SK-N-SH (cell line): ENCODE measurements at regions not wholly inside any gene's neighbourhood (a gene's known extent, or its start where the extent isn't known, plus 50 kb on each side); places are given as distances from the start of the nearest gene placed in this dataset.

Source experiments
- CTCF ChIA-PET: fragments of 300-600, 350-600 bp; formaldehyde crosslinking; extraction: SDS; loops from one replicate; lab custom pipeline; 2021; lab: Yijun Ruan, JAX
- POLR2A ChIA-PET: fragments of 350-600 bp; sonication (Branson Sonifier 250); formaldehyde crosslinking; extraction: SDS; loops from one replicate; lab custom pipeline; 2020; ENCODE audit warnings: antibody characterized with exemption, inconsistent platforms; lab: Yijun Ruan, JAX
- DNase-seq: peaks from one replicate; pipeline ENCODE4 v3.0.0; 2012
- H2AFZ ChIP-seq: fragments of 200-600 bp; sonication (generic); 2 replicates; pipeline ENCODE4 v1.8.1; 2016; ENCODE audit warnings: antibody characterized with exemption, mild to moderate bottlenecking, low read depth
- H3F3A ChIP-seq: fragments of 200-600 bp; sonication (generic); replicated peaks from 2 replicates; pipeline ENCODE3; 2016; ENCODE audit warnings: antibody characterized with exemption, mild to moderate bottlenecking; ENCODE audit not compliant: insufficient read depth
- H3K27ac ChIP-seq, 2 experiments: fragments of 200-500 bp in 1 of 2; fragments of 200-600 bp in 1 of 2; sonication (Bioruptor generic) in 1 of 2; sonication (generic), shearing (Covaris generic) in 1 of 2; 2 replicates each; pipeline versions ENCODE4 v1.5.1 to v1.6.1; 2014 to 2016; ENCODE audit warnings: low read depth in 2 of 2, inconsistent platforms in 1 of 2, low read length in 1 of 2, mild to moderate bottlenecking in 1 of 2, mixed read lengths in 1 of 2
- H3K27me3 ChIP-seq: fragments of 200-600 bp; sonication (generic), shearing (Covaris generic); 2 replicates; pipeline ENCODE4 v1.6.1; 2016; ENCODE audit warnings: mixed run types; ENCODE audit not compliant: insufficient read depth
- H3K36me3 ChIP-seq, 2 experiments: fragments of 200-500 bp in 1 of 2; fragments of 200-600 bp in 1 of 2; sonication (Bioruptor generic) in 1 of 2; sonication (generic) in 1 of 2; replicated peaks in 1 of 2; 2 replicates each; pipeline versions ENCODE3 to v1.5.1; 2014 to 2016; ENCODE audit warnings: low read length in 1 of 2, mild to moderate bottlenecking in 1 of 2; ENCODE audit not compliant: insufficient read depth in 2 of 2, control insufficient read depth in 1 of 2
- H3K4me1 ChIP-seq, 2 experiments: fragments of 200-500 bp in 1 of 2; fragments of 200-600 bp in 1 of 2; sonication (Bioruptor generic) in 1 of 2; sonication (generic), shearing (Covaris generic) in 1 of 2; 2 replicates each; pipeline versions ENCODE4 v1.5.1 to v1.6.1; 2014 to 2016; ENCODE audit warnings: low read depth in 1 of 2, low read length in 1 of 2, mixed run types in 1 of 2; ENCODE audit not compliant: insufficient read depth in 2 of 2, control insufficient read depth in 1 of 2
- H3K4me2 ChIP-seq: fragments of 200-600 bp; sonication (generic), shearing (Covaris generic); 2 replicates; pipeline ENCODE4 v1.6.1; 2017; ENCODE audit warnings: mixed run types
- H3K4me3 ChIP-seq, 2 experiments: fragments of 200-500 bp in 1 of 2; fragments of 200-600 bp in 1 of 2; sonication (Bioruptor generic) in 1 of 2; sonication (generic), shearing (Covaris generic) in 1 of 2; 2 replicates each; pipeline versions ENCODE4 v1.5.1 to v1.8.1; 2014 to 2016; ENCODE audit warnings: low read depth in 2 of 2, inconsistent platforms in 1 of 2, low read length in 1 of 2, mild to moderate bottlenecking in 1 of 2, mixed read lengths in 1 of 2, moderate library complexity in 1 of 2
- H3K79me2 ChIP-seq: fragments of 200-600 bp; sonication (generic); 2 replicates; pipeline ENCODE4 v1.8.1; 2017; ENCODE audit warnings: mild to moderate bottlenecking; ENCODE audit not compliant: insufficient read depth
- H3K9ac ChIP-seq: fragments of 200-600 bp; sonication (generic); 2 replicates; pipeline ENCODE4 v1.6.1; 2017; ENCODE audit warnings: mixed run types
- H3K9me2 ChIP-seq: fragments of 200-600 bp; sonication (generic); 2 replicates; pipeline ENCODE4 v1.6.1; 2017; ENCODE audit warnings: mixed run types
- H3K9me3 ChIP-seq: fragments of 200-600 bp; sonication (generic); 2 replicates; pipeline ENCODE4 v1.6.1; 2017; ENCODE audit warnings: mixed run types, mild to moderate bottlenecking, moderate library complexity
- H4K20me1 ChIP-seq: fragments of 200-600 bp; sonication (generic); 2 replicates; pipeline ENCODE4 v1.6.1; 2017; ENCODE audit warnings: mild to moderate bottlenecking, mixed run types; ENCODE audit not compliant: insufficient read depth
- FOXM1 ChIP-seq: IDR thresholded peaks from 2 replicates; pipeline ENCODE4 v1.4.0; 2012; ENCODE audit warnings: low read depth, mild to moderate bottlenecking
- GATA2 ChIP-seq: sonication (generic); formaldehyde crosslinking; IDR thresholded peaks from 2 replicates; pipeline ENCODE4 v1.5.0; 2020; ENCODE audit warnings: mild to moderate bottlenecking, missing genetic modification reagents
- IRF3 ChIP-seq: fragments of 150-350 bp; IDR thresholded peaks from 2 replicates; pipeline ENCODE4 v1.6.1; 2016; ENCODE audit warnings: mild to moderate bottlenecking, low read depth, low read length
- JUND ChIP-seq: IDR thresholded peaks from 2 replicates; pipeline ENCODE4 v1.4.0; 2012
- MAX ChIP-seq: IDR thresholded peaks from 2 replicates; pipeline ENCODE4 v1.4.0; 2012; ENCODE audit warnings: low read depth
- NFIC ChIP-seq: IDR thresholded peaks from 2 replicates; pipeline ENCODE4 v1.4.0; 2012; ENCODE audit warnings: borderline replicate concordance
- NRF1 ChIP-seq: IDR thresholded peaks from 2 replicates; pipeline ENCODE4 v1.6.1; 2012; ENCODE audit warnings: low read depth, mild to moderate bottlenecking, low read length
- PBX3 ChIP-seq: IDR thresholded peaks from 2 replicates; pipeline ENCODE4; 2012
- REST ChIP-seq: IDR thresholded peaks from 2 replicates; pipeline ENCODE4 v1.6.1; 2012; ENCODE audit warnings: mild to moderate bottlenecking, low read depth, low read length, moderate library complexity
- RXRA ChIP-seq: IDR thresholded peaks from 2 replicates; pipeline ENCODE4 v1.4.0; 2012; ENCODE audit warnings: low read depth, mild to moderate bottlenecking, borderline replicate concordance
- SMC3 ChIP-seq: IDR thresholded peaks from 2 replicates; pipeline ENCODE4 v1.6.1; 2012; ENCODE audit warnings: low read depth, low read length, improper control_type of control experiment
- TCF12 ChIP-seq: IDR thresholded peaks from 2 replicates; pipeline ENCODE4 v1.4.0; 2012
- USF2 ChIP-seq: fragments of 150-350 bp; IDR thresholded peaks from 2 replicates; pipeline ENCODE4 v1.6.1; 2017; ENCODE audit warnings: antibody characterized with exemption, low read length, low read depth, borderline replicate concordance
- WGBS: methylation state at CpG from one replicate; pipeline ENCODE4 v1.1.6; 2017; ENCODE audit warnings: low lambda C conversion rate; 5-methylcytosine and 5-hydroxymethylcytosine counted together

- ChIA-PET POLR2A (no interaction called here), CTCF (no interaction called here)
- Histone ChIP-seq H3K27me3 (no peaks in the 10 kb centered on the region), H3K4me2 (no peak overlapping the region), H3K27ac (no peak overlapping the region), H3K9me3 (no peaks in the 10 kb centered on the region), H3K9me2 (no peaks in the 10 kb centered on the region), H3K36me3 (no peaks in the 10 kb centered on the region), H3K79me2 (no peaks in the 10 kb centered on the region), H4K20me1 (no peaks in the 10 kb centered on the region), H3K4me3 (no peak overlapping the region), H2AFZ (no peak overlapping the region), H3K4me1 (peaks cover 3 to 43% of the 10 kb centered on the region in 2 experiments; a peak in 3 of 4 replicates), H3K9ac (no peak overlapping the region), H3F3A (no peaks in the 10 kb centered on the region)
- WGBS, result 75% methylated on average over 8 of the region's 8 CpGs
- TF ChIP-seq MAX, result no peak
- no peak for TF ChIP-seq RXRA
- TF ChIP-seq GATA2 (CRISPR knock-in tag), result no peak
- TF ChIP-seq NFIC, result no peak
- no peak for TF ChIP-seq REST
- TF ChIP-seq PBX3, result no peak
- no peak for TF ChIP-seq SMC3
- no peak for TF ChIP-seq IRF3
- TF ChIP-seq FOXM1, result no peak
- DNase-seq, result no peak
Observed at GRCh38 chr2:66872986-66873754, 438.2 kb downstream of the MEIS1 start.

- Histone ChIP-seq H3K36me3 (no peaks in the 10 kb centered on the region), H3K27ac (peak overlapping the region in 1 of 2 experiments; percentile 43; a peak in 2 of 4 replicates), H3K9me2 (no peaks in the 10 kb centered on the region), H3K79me2 (no peaks in the 10 kb centered on the region), H3F3A (no peaks in the 10 kb centered on the region), H2AFZ (no peak overlapping the region), H4K20me1 (no peaks in the 10 kb centered on the region), H3K4me2 (no peak overlapping the region), H3K9me3 (no peaks in the 10 kb centered on the region), H3K4me3 (no peak overlapping the region), H3K4me1 (peaks cover 3 to 43% of the 10 kb centered on the region in 2 experiments; a peak in 3 of 4 replicates), H3K9ac (no peak overlapping the region), H3K27me3 (no peaks in the 10 kb centered on the region)
- POLR2A ChIA-PET, result no interaction called here
- WGBS, result 77% methylated on average over 2 of the region's 2 CpGs
- TF ChIP-seq JUND, result no peak
- no peak for TF ChIP-seq NRF1
- no peak for TF ChIP-seq USF2
- 0 out of 2 replicates have a peak, but pooled peaks have one; percentile 25 for TF ChIP-seq TCF12
- CTCF ChIA-PET, result no interaction called here
- no peak for DNase-seq
Observed at GRCh38 chr2:66874411-66874810, 439.5 kb downstream of the MEIS1 start.
